ENCODE measurements at regions not wholly inside any gene's neighbourhood (a gene's known extent, or its start where the extent isn't known, plus 50 kb on each side); places are given as distances from the start of the nearest gene placed in this dataset.

GRCh38 chr9:113650207-113651131 is 186.9 kb downstream of the RGS3 start:
- no peak for TF ChIP-seq CTCF (optimal IDR thresholded peaks at IDR 0.05 in 1 of 3, IDR thresholded peaks at IDR 0.05 in 1 of 3, conservative IDR thresholded peaks at IDR 0.05 in 1 of 3; ENCODE audit: extremely low read depth in 1 of 3, insufficient read depth in 2 of 3, low read length in 3 of 3)
- TF ChIP-seq EZH2 (IDR thresholded peaks at IDR 0.05; ENCODE audit: low read length) = no peak

Measured in keratinocyte (primary cell).